Osteocyte (in vitro differentiated cells): ENCODE measurements at regions not wholly inside any gene's neighbourhood (a gene's known extent, or its start where the extent isn't known, plus 50 kb on each side); places are given as distances from the start of the nearest gene placed in this dataset.

Source experiments
- DNase-seq: peaks from one replicate; pipeline ENCODE4 v3.0.0; 2021; ENCODE audit warnings: mixed read lengths; ENCODE audit not compliant: unreplicated experiment; ENCODE audit errors: extremely low spot score
- H3K27ac Mint-ChIP-seq: one replicate; pipeline ENCODE4 v1.8.0; 2021; ENCODE audit warnings: mild to moderate bottlenecking, mixed read lengths; ENCODE audit not compliant: unreplicated experiment
- H3K27me3 Mint-ChIP-seq: one replicate; pipeline ENCODE4 v1.8.0; 2021; ENCODE audit warnings: mixed read lengths; ENCODE audit not compliant: unreplicated experiment
- H3K36me3 Mint-ChIP-seq: one replicate; pipeline ENCODE4 v1.8.0; 2021; ENCODE audit warnings: mixed read lengths; ENCODE audit not compliant: unreplicated experiment
- H3K4me1 Mint-ChIP-seq: one replicate; pipeline ENCODE4 v1.8.0; 2021; ENCODE audit warnings: mixed read lengths; ENCODE audit not compliant: unreplicated experiment
- H3K4me3 Mint-ChIP-seq: one replicate; pipeline ENCODE4 v1.8.0; 2021; ENCODE audit warnings: mild to moderate bottlenecking, moderate library complexity, mixed read lengths; ENCODE audit not compliant: unreplicated experiment
- H3K9me3 Mint-ChIP-seq: one replicate; pipeline ENCODE4 v1.8.0; 2021; ENCODE audit warnings: mixed read lengths; ENCODE audit not compliant: unreplicated experiment
- CTCF ChIP-seq: fragments of 200-600 bp; sonication (generic); IDR thresholded peaks from 2 replicates; pipeline ENCODE4 v1.5.0; 2021; ENCODE audit warnings: antibody characterized with exemption, mild to moderate bottlenecking, moderate library complexity

GRCh38 chr1:194117582-194117981 lies 931.2 kb upstream of the B3GALT2 start:
- Mint-ChIP-seq H3K4me3 (no peak overlapping the region), H3K27me3 (no peaks in the 10 kb centered on the region), H3K27ac (no peak overlapping the region), H3K9me3 (peaks cover 3% of the 10 kb centered on the region), H3K4me1 (no peaks in the 10 kb centered on the region), H3K36me3 (no peaks in the 10 kb centered on the region)
- TF ChIP-seq CTCF: no peak
- no peak for DNase-seq

GRCh38 chr1:194114288-194114687 lies 927.9 kb upstream of the B3GALT2 start:
- Mint-ChIP-seq H3K4me3 (no peak overlapping the region), H3K9me3 (no peaks in the 10 kb centered on the region), H3K27me3 (no peaks in the 10 kb centered on the region), H3K4me1 (no peaks in the 10 kb centered on the region), H3K27ac (no peak overlapping the region), H3K36me3 (no peaks in the 10 kb centered on the region)
- no peak for DNase-seq
- no peak for TF ChIP-seq CTCF

GRCh38 chr1:194105381-194105780 lies 919.0 kb upstream of the B3GALT2 start:
- Mint-ChIP-seq H3K4me1 (no peaks in the 10 kb centered on the region), H3K4me3 (no peak overlapping the region), H3K9me3 (no peaks in the 10 kb centered on the region), H3K27ac (no peak overlapping the region), H3K27me3 (no peaks in the 10 kb centered on the region), H3K36me3 (no peaks in the 10 kb centered on the region)
- DNase-seq: no peak
- no peak for TF ChIP-seq CTCF

- no peaks in the 10 kb centered on the region for H3K4me1 Mint-ChIP-seq
- H3K4me3 Mint-ChIP-seq: no peak overlapping the region
- no peaks in the 10 kb centered on the region for H3K36me3 Mint-ChIP-seq
- H3K27me3 Mint-ChIP-seq: no peaks in the 10 kb centered on the region
- DNase-seq: no peak
- TF ChIP-seq CTCF: no peak
- no peak overlapping the region for H3K27ac Mint-ChIP-seq
- H3K9me3 Mint-ChIP-seq: peaks cover 5% of the 10 kb centered on the region
Observed at GRCh38 chr1:194104247-194104844, 917.9 kb upstream of the B3GALT2 start.

- Mint-ChIP-seq H3K4me3 (no peak overlapping the region), H3K9me3 (peaks cover 5% of the 10 kb centered on the region), H3K27ac (no peak overlapping the region), H3K4me1 (no peaks in the 10 kb centered on the region), H3K36me3 (no peaks in the 10 kb centered on the region), H3K27me3 (no peaks in the 10 kb centered on the region)
- no peak for DNase-seq
- no peak for TF ChIP-seq CTCF
Observed at GRCh38 chr1:194103516-194104246, 917.3 kb upstream of the B3GALT2 start.
